ENCODE measurements at regions not wholly inside any gene's neighbourhood (a gene's known extent, or its start where the extent isn't known, plus 50 kb on each side); places are given as distances from the start of the nearest gene placed in this dataset.
A peak's percentile ranks its signal among the peaks of the same experiment; 100 is the strongest.

GRCh38 chr5:99122976-99123375, 194.2 kb upstream of the CHD1 start:
- no peak for DNase-seq (ENCODE audit: low read depth)

- no peak for DNase-seq (ENCODE audit: low read depth)
Observed at GRCh38 chr5:99119326-99119725, 190.5 kb upstream of the CHD1 start.

- DNase-seq (ENCODE audit: low read depth): no peak
Observed at GRCh38 chr5:99116526-99116925, 187.7 kb upstream of the CHD1 start.

GRCh38 chr5:99109894-99110293, 181.1 kb upstream of the CHD1 start:
- DNase-seq (ENCODE audit: low read depth): no peak

- DNase-seq (ENCODE audit: low read depth): no peak
Observed at GRCh38 chr5:99105216-99105615, 176.4 kb upstream of the CHD1 start.

GRCh38 chr5:99104538-99105132, 175.8 kb upstream of the CHD1 start:
- DNase-seq (ENCODE audit: low read depth): peak; percentile 14

GRCh38 chr5:99102073-99102697, 173.4 kb upstream of the CHD1 start:
- DNase-seq (ENCODE audit: low read depth): no peak

GRCh38 chr5:99099691-99100090, 170.9 kb upstream of the CHD1 start:
- no peak for DNase-seq (ENCODE audit: low read depth)

GRCh38 chr5:99089822-99090549, 161.2 kb upstream of the CHD1 start:
- DNase-seq (ENCODE audit: low read depth): no peak

GRCh38 chr5:99088309-99088708, 159.5 kb upstream of the CHD1 start:
- DNase-seq (ENCODE audit: low read depth): no peak

GRCh38 chr5:99083197-99083596, 154.4 kb upstream of the CHD1 start:
- DNase-seq (ENCODE audit: low read depth): no peak

GRCh38 chr5:99081711-99082110, 152.9 kb upstream of the CHD1 start:
- DNase-seq (ENCODE audit: low read depth): no peak

- no peak for DNase-seq (ENCODE audit: low read depth)
Observed at GRCh38 chr5:99076723-99077640, 148.2 kb upstream of the CHD1 start.

- no peak for DNase-seq (ENCODE audit: low read depth)
Observed at GRCh38 chr5:99072846-99073245, 144.0 kb upstream of the CHD1 start.

- DNase-seq (ENCODE audit: low read depth): no peak
Observed at GRCh38 chr5:99070822-99071221, 142.0 kb upstream of the CHD1 start.

- no peak for DNase-seq (ENCODE audit: low read depth)
Observed at GRCh38 chr5:99070362-99070761, 141.6 kb upstream of the CHD1 start.

- no peak for DNase-seq (ENCODE audit: low read depth)
Observed at GRCh38 chr5:99068944-99069650, 140.3 kb upstream of the CHD1 start.

GRCh38 chr5:99063737-99064136, 134.9 kb upstream of the CHD1 start:
- DNase-seq (ENCODE audit: low read depth): no peak

GRCh38 chr5:99061711-99062110, 132.9 kb upstream of the CHD1 start:
- DNase-seq (ENCODE audit: low read depth): peak; percentile 43

- no peak for DNase-seq (ENCODE audit: low read depth)
Observed at GRCh38 chr5:99061299-99061698, 132.5 kb upstream of the CHD1 start.

- peak; percentile 50 for DNase-seq (ENCODE audit: low read depth)
Observed at GRCh38 chr5:99060306-99061261, 131.8 kb upstream of the CHD1 start.
